Activated CD4-positive, alpha-beta T cell treated with anti-CD3 and anti-CD28 coated beads, Interleukin-2, amount 10 ng/mL, durations not matched to agents 7 days and 5 days (primary cell): ENCODE measurements at regions not wholly inside any gene's neighbourhood (a gene's known extent, or its start where the extent isn't known, plus 50 kb on each side); places are given as distances from the start of the nearest gene placed in this dataset.

Source experiments
- CTCF ChIA-PET: fragments of 350-600 bp; sonication (Branson Sonifier 250); formaldehyde crosslinking; loops from one replicate; lab custom pipeline; 2021; ENCODE audit warnings: antibody characterized with exemption; lab: Charles Lee
- POLR2A ChIA-PET: fragments of 350-600 bp; sonication (Branson Sonifier 250); formaldehyde crosslinking; loops from one replicate; lab custom pipeline; 2021; ENCODE audit warnings: antibody characterized with exemption; lab: Charles Lee
- DNase-seq: peaks from one replicate; pipeline ENCODE4 v3.0.0-alpha.2; 2020
- H3K27ac Mint-ChIP-seq: one replicate; pipeline ENCODE4 v1.8.0; 2021; ENCODE audit warnings: mild to moderate bottlenecking, moderate library complexity, mixed read lengths
- H3K27me3 Mint-ChIP-seq: one replicate; pipeline ENCODE4 v1.8.0; 2021; ENCODE audit warnings: mixed read lengths
- H3K36me3 Mint-ChIP-seq: one replicate; pipeline ENCODE4 v1.8.0; 2021; ENCODE audit warnings: low read depth, mixed read lengths
- H3K4me1 Mint-ChIP-seq: one replicate; pipeline ENCODE4 v1.8.0; 2021; ENCODE audit warnings: mixed read lengths
- H3K4me3 Mint-ChIP-seq: one replicate; pipeline ENCODE4 v1.8.0; 2021; ENCODE audit warnings: mild to moderate bottlenecking, moderate library complexity, mixed read lengths
- H3K9me3 Mint-ChIP-seq: one replicate; pipeline ENCODE4 v1.8.0; 2021; ENCODE audit warnings: mixed read lengths

- ChIA-PET CTCF (no interaction called here), POLR2A (no interaction called here)
- H3K27ac Mint-ChIP-seq = no peak overlapping the region
- no peak overlapping the region for H3K4me3 Mint-ChIP-seq
- H3K9me3 Mint-ChIP-seq = no peaks in the 10 kb centered on the region
- H3K36me3 Mint-ChIP-seq = no peaks in the 10 kb centered on the region
- no peaks in the 10 kb centered on the region for H3K4me1 Mint-ChIP-seq
- H3K27me3 Mint-ChIP-seq = no peaks in the 10 kb centered on the region
- no peak for DNase-seq
Observed at GRCh38 chr4:187460016-187460415, 535.6 kb upstream of the ZFP42 start.

DNA sequence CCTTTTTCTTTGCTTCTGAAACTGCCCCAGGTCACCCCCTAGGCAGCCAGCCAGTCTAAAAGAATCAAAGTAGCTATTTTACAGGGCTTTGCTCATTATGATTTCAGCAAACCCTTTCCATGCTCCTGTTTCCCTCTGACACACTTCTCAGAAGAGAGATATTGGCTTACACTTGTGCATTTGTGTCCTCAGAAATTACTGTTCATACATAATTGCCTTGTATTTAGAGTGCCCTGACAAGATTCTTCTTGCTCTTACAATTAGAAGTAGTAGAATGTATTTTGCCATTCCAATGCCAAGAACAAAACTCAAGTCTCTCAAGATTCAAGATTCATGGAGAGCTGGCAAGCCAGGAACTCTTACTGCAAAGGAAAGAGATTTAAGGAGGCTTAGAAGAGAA is 531.0 kb upstream of the ZFP42 start:
- H3K4me3 Mint-ChIP-seq = no peak overlapping the region
- no peak for DNase-seq
- H3K36me3 Mint-ChIP-seq = no peaks in the 10 kb centered on the region
- ChIA-PET CTCF (interaction anchor here (0.6 kb wide), 1 partner anchor 205 kb away, joined by 3 read pairs; no protein-coding TSS in a partner anchor), POLR2A (no interaction called here)
- H3K27ac Mint-ChIP-seq = no peak overlapping the region
- H3K9me3 Mint-ChIP-seq = peaks cover 2% of the 10 kb centered on the region
- no peaks in the 10 kb centered on the region for H3K27me3 Mint-ChIP-seq
- no peaks in the 10 kb centered on the region for H3K4me1 Mint-ChIP-seq

GRCh38 chr4:187467224-187467623 is 528.3 kb upstream of the ZFP42 start:
- POLR2A ChIA-PET = no interaction called here
- Mint-ChIP-seq H3K27ac (no peak overlapping the region), H3K36me3 (no peaks in the 10 kb centered on the region), H3K27me3 (no peaks in the 10 kb centered on the region), H3K4me1 (no peaks in the 10 kb centered on the region), H3K9me3 (peaks cover 2% of the 10 kb centered on the region), H3K4me3 (no peak overlapping the region)
- no peak for DNase-seq
- CTCF ChIA-PET = no interaction called here

DNA sequence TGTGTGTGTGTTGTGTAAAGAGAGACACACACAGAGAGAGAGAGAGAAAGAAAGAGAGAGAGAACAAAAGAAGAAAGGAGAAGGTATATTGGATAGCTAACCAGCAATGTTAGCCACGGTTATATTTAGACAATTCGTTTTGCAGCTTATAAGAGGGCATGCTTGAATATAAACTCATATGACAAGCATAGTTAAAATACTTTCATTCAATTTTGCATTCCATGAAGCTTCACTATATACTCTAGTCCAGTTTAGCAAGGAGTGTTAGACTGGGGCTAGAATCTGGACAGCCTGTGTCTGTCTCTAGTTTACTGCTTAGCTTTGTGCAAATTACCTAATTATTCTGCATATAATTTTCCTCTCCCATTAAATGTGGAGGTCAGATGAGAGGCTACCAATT is 525.9 kb upstream of the ZFP42 start:
- ChIA-PET CTCF (no interaction called here), POLR2A (no interaction called here)
- H3K27me3 Mint-ChIP-seq = no peaks in the 10 kb centered on the region
- no peak for DNase-seq
- H3K27ac Mint-ChIP-seq = no peak overlapping the region
- peaks cover 4% of the 10 kb centered on the region for H3K9me3 Mint-ChIP-seq
- no peaks in the 10 kb centered on the region for H3K36me3 Mint-ChIP-seq
- no peaks in the 10 kb centered on the region for H3K4me1 Mint-ChIP-seq
- no peak overlapping the region for H3K4me3 Mint-ChIP-seq

DNA sequence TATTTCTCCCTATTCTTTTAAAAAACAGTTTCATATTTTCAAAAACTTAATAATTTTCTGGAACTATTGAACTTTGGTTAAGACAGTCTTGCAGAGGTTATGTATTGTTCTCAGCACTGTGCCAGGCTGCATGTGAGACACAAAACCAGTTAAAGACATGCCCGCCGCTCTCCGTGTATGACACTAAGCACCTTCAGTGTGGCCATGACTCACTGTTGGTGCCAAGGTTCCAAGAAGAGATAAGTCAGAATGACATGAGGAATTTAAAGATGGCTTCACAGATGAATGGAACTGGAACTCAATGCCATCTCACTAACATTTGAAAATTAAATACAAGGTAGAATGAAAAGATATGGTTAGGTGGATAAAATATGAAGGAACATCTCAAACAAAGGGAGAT is 525.5 kb upstream of the ZFP42 start:
- H3K4me1 Mint-ChIP-seq = no peaks in the 10 kb centered on the region
- POLR2A ChIA-PET = no interaction called here
- H3K4me3 Mint-ChIP-seq = no peak overlapping the region
- no peak for DNase-seq
- CTCF ChIA-PET = no interaction called here
- H3K9me3 Mint-ChIP-seq = peaks cover 4% of the 10 kb centered on the region
- H3K36me3 Mint-ChIP-seq = no peaks in the 10 kb centered on the region
- H3K27me3 Mint-ChIP-seq = no peaks in the 10 kb centered on the region
- H3K27ac Mint-ChIP-seq = no peak overlapping the region

- H3K4me3 Mint-ChIP-seq = no peak overlapping the region
- H3K36me3 Mint-ChIP-seq = no peaks in the 10 kb centered on the region
- H3K9me3 Mint-ChIP-seq = peaks cover 2% of the 10 kb centered on the region
- ChIA-PET CTCF (no interaction called here), POLR2A (no interaction called here)
- H3K27ac Mint-ChIP-seq = no peak overlapping the region
- no peaks in the 10 kb centered on the region for H3K27me3 Mint-ChIP-seq
- no peaks in the 10 kb centered on the region for H3K4me1 Mint-ChIP-seq
- no peak for DNase-seq
Observed at GRCh38 chr4:187474238-187474637, 521.3 kb upstream of the ZFP42 start.

GRCh38 chr4:187475901-187476300 is 519.7 kb upstream of the ZFP42 start:
- Mint-ChIP-seq H3K9me3 (peaks cover 6% of the 10 kb centered on the region), H3K27ac (no peak overlapping the region), H3K36me3 (no peaks in the 10 kb centered on the region), H3K4me1 (no peaks in the 10 kb centered on the region), H3K27me3 (no peaks in the 10 kb centered on the region), H3K4me3 (no peak overlapping the region)
- ChIA-PET CTCF (no interaction called here), POLR2A (no interaction called here)
- no peak for DNase-seq

- DNase-seq = no peak
- Mint-ChIP-seq H3K27me3 (no peaks in the 10 kb centered on the region), H3K36me3 (no peaks in the 10 kb centered on the region), H3K4me3 (no peak overlapping the region), H3K9me3 (peaks cover 6% of the 10 kb centered on the region), H3K27ac (no peak overlapping the region), H3K4me1 (no peaks in the 10 kb centered on the region)
- ChIA-PET POLR2A (no interaction called here), CTCF (no interaction called here)
Observed at GRCh38 chr4:187477224-187477623, 518.3 kb upstream of the ZFP42 start.

DNA sequence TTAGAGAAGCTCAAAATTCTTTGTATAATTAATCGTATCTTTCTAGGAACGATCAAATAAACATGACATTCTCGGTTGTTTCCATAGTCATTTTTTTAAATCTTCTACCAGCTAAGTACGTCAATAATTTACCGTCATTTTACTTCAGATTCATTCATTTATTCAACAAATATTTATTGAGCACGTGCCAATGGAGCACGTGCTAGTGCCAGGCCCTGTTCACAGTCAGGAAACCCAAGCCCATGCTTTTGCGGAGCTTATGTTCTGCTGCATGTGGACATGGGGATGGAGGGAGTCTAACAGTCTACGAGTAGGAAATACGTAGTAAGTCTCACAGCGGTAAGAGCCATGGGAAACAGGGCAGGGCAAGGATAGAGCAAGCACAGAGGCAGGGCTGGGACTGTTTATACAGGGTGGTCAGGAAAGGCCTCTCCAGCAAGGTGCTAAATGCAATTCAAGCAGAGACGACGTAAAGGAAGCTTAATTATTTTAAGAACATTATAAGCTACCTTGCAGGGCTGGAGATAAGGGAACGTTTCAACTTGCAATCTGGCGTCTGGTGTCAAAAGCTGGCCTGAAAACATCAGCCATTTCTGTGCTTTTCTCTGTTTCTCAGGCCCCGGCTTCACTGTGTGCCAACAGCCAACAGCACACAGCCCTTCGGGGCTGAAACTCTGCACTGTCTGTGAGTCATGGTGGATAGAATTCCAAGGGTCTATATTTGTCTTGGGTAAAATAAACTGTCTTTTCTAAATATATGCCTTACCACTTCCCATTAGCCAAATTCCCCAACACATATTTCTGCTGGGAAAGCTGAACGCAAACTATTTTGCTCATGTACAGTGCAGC is 517.1 kb upstream of the ZFP42 start:
- Mint-ChIP-seq H3K9me3 (peaks cover 5% of the 10 kb centered on the region), H3K4me1 (no peaks in the 10 kb centered on the region), H3K36me3 (no peaks in the 10 kb centered on the region), H3K4me3 (no peak overlapping the region), H3K27ac (no peak overlapping the region), H3K27me3 (no peaks in the 10 kb centered on the region)
- no peak for DNase-seq
- ChIA-PET CTCF (no interaction called here), POLR2A (no interaction called here)

DNA sequence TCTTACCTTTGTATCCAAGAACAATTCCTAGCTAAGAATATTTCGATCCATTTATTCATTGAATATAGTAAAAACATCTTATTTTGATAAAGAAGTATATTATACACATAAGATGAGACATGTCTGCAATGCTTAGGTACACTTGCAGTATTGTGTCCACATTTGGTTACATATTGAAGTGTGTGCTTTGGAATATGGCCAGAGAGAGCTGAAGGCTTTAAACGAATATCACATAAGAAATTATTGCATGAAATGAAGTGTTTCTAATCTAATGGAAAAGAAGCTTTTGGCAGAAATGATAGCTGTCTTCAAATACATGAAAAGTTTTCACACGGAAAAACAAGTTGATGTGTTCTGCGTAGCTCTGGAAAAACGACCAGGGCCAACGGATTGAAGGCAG is 516.1 kb upstream of the ZFP42 start:
- no peak for DNase-seq
- peaks cover 3% of the 10 kb centered on the region for H3K9me3 Mint-ChIP-seq
- H3K4me1 Mint-ChIP-seq = no peaks in the 10 kb centered on the region
- no peaks in the 10 kb centered on the region for H3K36me3 Mint-ChIP-seq
- no peak overlapping the region for H3K27ac Mint-ChIP-seq
- ChIA-PET POLR2A (no interaction called here), CTCF (no interaction called here)
- no peaks in the 10 kb centered on the region for H3K27me3 Mint-ChIP-seq
- no peak overlapping the region for H3K4me3 Mint-ChIP-seq

DNA sequence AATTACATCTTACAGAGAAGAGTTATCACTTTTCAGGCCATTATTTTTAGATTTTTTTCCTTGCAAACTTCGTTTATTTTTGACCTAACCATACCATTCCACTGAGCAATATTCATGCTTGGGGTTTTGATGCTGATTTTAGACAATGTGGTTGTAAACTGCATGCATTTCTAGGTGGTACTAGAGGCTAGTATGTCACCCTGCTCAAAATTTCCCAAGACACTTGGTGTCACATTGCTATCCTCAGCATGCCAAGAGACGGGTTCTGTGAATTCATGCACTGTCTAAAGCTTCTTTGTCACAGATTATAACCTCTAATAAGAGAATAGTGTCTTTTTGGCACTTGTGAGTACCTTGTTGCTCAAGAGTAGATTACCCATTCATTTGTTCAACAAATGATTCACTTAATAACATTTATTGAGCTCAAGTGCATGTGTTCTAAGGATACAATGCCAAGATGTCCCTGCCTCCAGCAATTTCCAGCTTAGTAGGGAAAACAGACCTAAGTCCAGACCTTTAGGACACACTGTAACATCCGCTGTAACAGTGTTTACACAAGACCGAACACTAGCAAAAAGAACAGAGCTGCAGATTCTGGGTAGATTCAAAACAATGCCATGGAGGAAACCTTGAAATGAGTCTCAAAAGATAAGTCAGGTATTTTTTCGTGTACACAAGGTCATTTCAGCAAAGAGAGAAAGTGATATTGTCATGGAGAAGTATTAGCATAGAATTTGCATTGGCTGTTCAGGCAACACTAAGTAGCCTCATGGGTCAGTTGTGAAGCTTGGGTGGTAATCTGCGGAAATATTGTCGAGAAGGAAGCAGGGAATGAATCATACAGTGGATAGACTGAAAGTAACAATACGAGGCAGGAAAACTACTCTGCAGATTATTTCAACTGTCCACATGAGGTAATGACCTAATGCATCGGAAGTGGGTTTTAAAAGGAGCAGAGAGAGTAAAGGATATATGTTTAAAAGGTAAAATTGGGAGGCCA is 515.1 kb upstream of the ZFP42 start:
- POLR2A ChIA-PET = interaction anchor here (0.5 kb wide), 1 partner anchor 103 kb away, joined by 3 read pairs; no protein-coding TSS in a partner anchor
- CTCF ChIA-PET = no interaction called here
- Mint-ChIP-seq H3K9me3 (peaks cover 3% of the 10 kb centered on the region), H3K36me3 (no peaks in the 10 kb centered on the region), H3K4me3 (no peak overlapping the region), H3K4me1 (no peaks in the 10 kb centered on the region), H3K27me3 (no peaks in the 10 kb centered on the region), H3K27ac (no peak overlapping the region)
- DNase-seq = no peak

GRCh38 chr4:187484186-187484585 is 511.4 kb upstream of the ZFP42 start:
- Mint-ChIP-seq H3K4me3 (no peak overlapping the region), H3K27ac (no peak overlapping the region), H3K36me3 (no peaks in the 10 kb centered on the region), H3K9me3 (peaks cover 16% of the 10 kb centered on the region), H3K27me3 (no peaks in the 10 kb centered on the region), H3K4me1 (no peaks in the 10 kb centered on the region)
- ChIA-PET POLR2A (no interaction called here), CTCF (no interaction called here)
- DNase-seq = no peak

DNA sequence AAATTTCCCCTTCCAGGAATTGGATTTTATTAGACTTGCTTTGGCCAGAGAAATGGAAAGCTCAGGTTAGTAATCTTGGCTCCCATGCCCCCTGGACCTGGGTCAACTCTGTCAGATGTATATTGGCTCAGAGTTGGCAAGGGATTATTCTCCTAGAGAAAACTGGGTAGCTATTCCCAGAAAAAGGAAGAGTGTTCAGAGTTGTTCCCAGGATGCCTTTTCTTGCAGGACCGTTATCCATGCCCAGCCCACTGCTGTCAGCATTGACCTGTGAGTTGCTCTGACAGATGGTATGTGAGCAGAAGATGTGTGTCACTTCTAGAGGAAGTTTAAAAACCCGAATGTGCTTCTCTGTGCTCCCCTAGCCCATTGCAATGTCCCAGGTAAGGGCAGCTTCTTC is 509.9 kb upstream of the ZFP42 start:
- no peak for DNase-seq
- Mint-ChIP-seq H3K4me3 (no peak overlapping the region), H3K36me3 (no peaks in the 10 kb centered on the region), H3K27ac (no peak overlapping the region), H3K4me1 (no peaks in the 10 kb centered on the region), H3K27me3 (no peaks in the 10 kb centered on the region), H3K9me3 (peaks cover 17% of the 10 kb centered on the region)
- CTCF ChIA-PET = no interaction called here
- POLR2A ChIA-PET = no interaction called here
